Skeletal muscle tissue (tissue), 3 donors: ENCODE measurements at regions not wholly inside any gene's neighbourhood (a gene's known extent, or its start where the extent isn't known, plus 50 kb on each side); places are given as distances from the start of the nearest gene placed in this dataset.

Experiments
- H3K27ac ChIP-seq: one replicate; pipeline ENCODE4 v1.7.0; 2013; ENCODE audit warnings: mild to moderate bottlenecking, low read depth, low read length, inconsistent platforms
- H3K27me3 ChIP-seq, 3 donors: one replicate each; pipeline ENCODE4 v1.7.0; 2013; ENCODE audit warnings: low read length in 3 of 3; ENCODE audit not compliant: control insufficient read depth in 3 of 3, insufficient read depth in 3 of 3
- H3K36me3 ChIP-seq, 3 donors: one replicate each; pipeline ENCODE4 v1.7.0; 2013; ENCODE audit warnings: low read length in 3 of 3; ENCODE audit not compliant: control insufficient read depth in 3 of 3, insufficient read depth in 3 of 3
- H3K4me1 ChIP-seq, 3 donors: one replicate each; pipeline ENCODE4 v1.7.0; 2013; ENCODE audit warnings: low read length in 3 of 3, mild to moderate bottlenecking in 3 of 3; ENCODE audit not compliant: control insufficient read depth in 3 of 3, insufficient read depth in 3 of 3
- H3K4me3 ChIP-seq, 3 donors: one replicate each; pipeline ENCODE4 v1.7.0; 2013; ENCODE audit warnings: low read length in 3 of 3
- H3K9ac ChIP-seq, 3 donors: one replicate each; pipeline ENCODE4 v1.7.0; 2013; ENCODE audit warnings: low read length in 3 of 3, mild to moderate bottlenecking in 3 of 3, moderate library complexity in 2 of 3, low read depth in 1 of 3
- H3K9me3 ChIP-seq, 3 donors: one replicate each; pipeline ENCODE4 v1.7.0; 2013; ENCODE audit warnings: low read length in 3 of 3; ENCODE audit not compliant: control insufficient read depth in 3 of 3
- donor health status: Osteomylitis.

DNA sequence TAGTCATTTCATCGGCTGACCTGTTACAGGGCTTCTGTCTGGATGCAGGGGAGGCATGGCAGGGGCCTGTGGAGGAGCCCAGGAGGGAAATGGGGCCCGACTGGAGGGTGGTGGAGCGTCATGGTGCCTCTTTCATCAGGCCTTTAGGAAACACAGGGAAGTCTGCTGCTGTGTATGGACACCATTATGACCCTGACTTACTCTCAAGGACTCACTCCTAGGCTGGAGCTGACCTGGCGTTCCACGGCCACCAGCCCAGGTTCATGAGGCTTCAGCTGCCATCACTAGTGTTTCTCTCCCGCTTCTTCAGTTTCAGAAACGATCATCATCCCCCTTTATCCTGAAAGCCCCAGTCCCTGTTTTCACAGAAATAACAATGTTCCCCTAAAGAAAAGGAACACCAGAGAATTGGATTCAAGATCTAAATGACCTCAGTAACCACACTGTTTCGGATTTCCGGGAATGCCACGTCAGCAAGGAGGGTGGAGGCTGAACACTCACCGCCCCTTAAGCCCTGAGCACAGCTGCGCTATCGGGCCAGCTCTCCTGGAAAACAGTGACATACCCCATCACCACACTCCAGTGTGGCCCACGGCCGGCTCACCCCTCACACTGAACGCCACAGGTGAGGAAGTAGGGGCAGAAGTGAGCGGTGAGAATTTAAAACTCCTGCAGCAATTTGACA lies 67.6 kb downstream of the SOX1 start:
- no peak overlapping the region for H3K9ac ChIP-seq
- peaks cover 2 to 44% (median 14%) of the 10 kb centered on the region in 3 donors for H3K27me3 ChIP-seq
- H3K9me3 ChIP-seq: no peaks in the 10 kb centered on the region
- no peaks in the 10 kb centered on the region for H3K4me1 ChIP-seq
- no peaks in the 10 kb centered on the region for H3K36me3 ChIP-seq
- no peak overlapping the region for H3K4me3 ChIP-seq
- H3K27ac ChIP-seq: no peak overlapping the region

DNA sequence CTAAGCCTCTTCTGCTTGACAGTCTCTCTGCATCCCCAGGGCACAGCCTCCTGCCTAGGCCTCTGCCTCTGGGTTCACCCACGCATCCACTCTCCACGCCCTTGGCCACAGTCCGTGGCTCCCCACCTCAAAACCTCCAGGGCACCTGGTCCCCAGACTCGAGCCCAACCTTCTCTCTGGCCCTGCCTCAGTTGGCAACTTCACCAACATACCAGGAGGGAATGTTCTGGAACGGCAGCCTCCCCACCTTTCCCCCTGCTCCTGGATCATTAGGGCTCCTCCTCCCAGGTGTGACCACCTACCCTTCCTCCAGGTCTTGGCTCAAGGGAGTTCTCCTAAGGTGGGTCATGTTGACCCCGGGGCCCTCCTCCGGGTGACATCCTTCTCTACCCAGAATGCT lies 69.1 kb downstream of the SOX1 start:
- H3K4me1 ChIP-seq: no peaks in the 10 kb centered on the region
- H3K4me3 ChIP-seq: no peak overlapping the region
- no peaks in the 10 kb centered on the region for H3K36me3 ChIP-seq
- no peak overlapping the region for H3K27ac ChIP-seq
- peaks cover 0 to 45% (median 10%) of the 10 kb centered on the region in 3 donors for H3K27me3 ChIP-seq
- no peaks in the 10 kb centered on the region for H3K9me3 ChIP-seq
- H3K9ac ChIP-seq: no peak overlapping the region

DNA sequence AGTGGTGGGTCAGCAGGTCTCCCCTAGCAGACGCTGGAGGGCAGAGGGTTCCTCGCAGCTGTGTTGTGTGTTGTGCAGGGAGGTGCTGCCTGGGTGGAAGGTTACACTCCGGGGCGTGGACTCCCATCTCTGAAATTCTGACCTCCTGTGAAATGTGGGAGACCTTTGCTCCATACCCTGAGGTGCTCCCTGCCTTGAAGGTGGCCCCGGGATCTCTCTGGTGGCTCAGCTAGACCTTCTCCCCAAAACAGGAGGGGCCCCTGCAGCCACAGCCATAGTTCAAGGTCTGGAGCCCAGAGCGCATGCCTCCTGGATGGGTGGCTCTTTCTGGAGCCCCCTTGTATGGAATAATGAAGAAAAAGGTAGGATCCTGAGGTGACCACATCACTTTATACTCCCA lies 70.2 kb downstream of the SOX1 start:
- H3K27ac ChIP-seq: no peak overlapping the region
- H3K4me1 ChIP-seq: no peaks in the 10 kb centered on the region
- H3K36me3 ChIP-seq: no peaks in the 10 kb centered on the region
- H3K4me3 ChIP-seq: no peak overlapping the region
- H3K9me3 ChIP-seq: no peaks in the 10 kb centered on the region
- H3K9ac ChIP-seq: no peak overlapping the region
- H3K27me3 ChIP-seq: peaks cover 0 to 44% (median 4%) of the 10 kb centered on the region in 3 donors

- Histone ChIP-seq H3K9ac (no peak overlapping the region), H3K4me3 (no peak overlapping the region), H3K9me3 (no peaks in the 10 kb centered on the region), H3K36me3 (no peaks in the 10 kb centered on the region), H3K27me3 (peaks cover 0 to 33% (median 7%) of the 10 kb centered on the region in 3 donors), H3K4me1 (no peaks in the 10 kb centered on the region), H3K27ac (no peak overlapping the region)
Measured at GRCh38 chr13:112140366-112140765, 73.4 kb downstream of the SOX1 start.

DNA sequence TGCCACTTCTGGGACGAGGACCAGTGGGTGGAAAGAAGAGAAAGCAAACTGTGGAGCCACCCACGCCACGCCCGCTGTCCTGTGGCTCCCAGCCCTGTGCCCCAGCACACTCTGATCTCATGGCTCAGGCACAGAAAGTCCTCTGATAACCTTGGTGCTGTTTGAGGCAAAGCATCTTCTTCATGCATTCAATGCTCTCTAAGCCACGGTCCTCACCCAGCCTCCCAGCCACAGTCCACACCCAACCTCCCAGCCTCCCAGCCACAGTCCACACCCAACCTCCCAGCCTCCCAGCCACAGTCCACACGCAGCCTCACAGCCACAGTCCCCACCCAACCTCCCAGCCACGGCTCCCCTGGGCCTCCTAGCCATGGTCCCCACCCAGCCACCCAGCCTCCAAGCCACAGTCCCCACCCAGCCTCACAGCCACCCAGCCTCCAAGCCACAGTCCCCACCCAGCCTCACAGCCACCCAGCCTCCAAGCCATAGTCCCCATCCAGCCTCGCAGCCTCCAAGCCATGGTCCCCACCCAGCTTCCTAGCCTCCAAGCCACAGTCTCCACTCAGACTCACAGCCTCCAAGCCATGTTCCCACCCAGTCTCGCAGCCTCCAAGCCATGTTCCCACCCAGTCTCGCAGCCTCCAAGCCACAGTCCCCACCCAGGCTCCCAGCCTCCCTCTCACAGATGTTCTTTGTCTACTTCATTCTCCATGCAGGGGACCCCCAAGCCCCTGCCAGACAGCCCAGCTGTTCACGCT lies 74.9 kb downstream of the SOX1 start:
- H3K36me3 ChIP-seq: no peaks in the 10 kb centered on the region
- H3K4me1 ChIP-seq: no peaks in the 10 kb centered on the region
- H3K9me3 ChIP-seq: no peaks in the 10 kb centered on the region
- H3K27me3 ChIP-seq: peaks cover 0 to 24% (median 6%) of the 10 kb centered on the region in 3 donors
- no peak overlapping the region for H3K27ac ChIP-seq
- no peak overlapping the region for H3K4me3 ChIP-seq
- H3K9ac ChIP-seq: no peak overlapping the region

DNA sequence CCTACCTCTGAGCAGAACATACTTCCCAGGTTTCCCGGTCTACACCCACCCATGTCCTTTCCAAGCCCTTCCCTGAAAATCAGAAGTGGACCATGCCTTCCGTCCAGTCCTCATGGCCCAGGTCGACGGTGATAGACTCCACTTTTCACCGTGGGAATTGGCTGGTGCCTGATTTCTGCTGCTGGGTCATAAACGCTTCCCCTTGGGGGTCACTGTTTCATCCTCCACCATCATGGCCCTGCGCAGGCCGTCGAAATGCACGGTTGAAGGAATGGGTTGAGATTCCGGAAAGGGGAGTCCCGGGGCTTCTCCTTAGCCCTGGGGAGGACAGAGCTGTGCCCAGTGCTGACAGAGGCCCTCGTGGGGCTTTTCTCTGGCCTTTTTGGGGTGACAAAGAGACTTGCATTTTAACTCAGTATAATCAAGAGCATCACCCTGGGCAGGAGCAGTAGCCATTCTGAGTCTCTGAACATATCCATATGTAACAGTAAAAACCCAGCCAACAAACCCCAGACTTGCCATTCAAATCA lies 75.5 kb downstream of the SOX1 start:
- H3K4me3 ChIP-seq: no peak overlapping the region
- peaks cover 0 to 18% (median 4%) of the 10 kb centered on the region in 3 donors for H3K27me3 ChIP-seq
- H3K4me1 ChIP-seq: no peaks in the 10 kb centered on the region
- no peaks in the 10 kb centered on the region for H3K9me3 ChIP-seq
- H3K27ac ChIP-seq: no peak overlapping the region
- no peaks in the 10 kb centered on the region for H3K36me3 ChIP-seq
- no peak overlapping the region for H3K9ac ChIP-seq

- Histone ChIP-seq H3K9ac (no peak overlapping the region), H3K4me3 (no peak overlapping the region), H3K36me3 (no peaks in the 10 kb centered on the region), H3K9me3 (no peaks in the 10 kb centered on the region), H3K4me1 (no peaks in the 10 kb centered on the region), H3K27me3 (peaks cover 0 to 18% (median 4%) of the 10 kb centered on the region in 3 donors), H3K27ac (no peak overlapping the region)
Measured at GRCh38 chr13:112143046-112143752, 76.2 kb downstream of the SOX1 start.

DNA sequence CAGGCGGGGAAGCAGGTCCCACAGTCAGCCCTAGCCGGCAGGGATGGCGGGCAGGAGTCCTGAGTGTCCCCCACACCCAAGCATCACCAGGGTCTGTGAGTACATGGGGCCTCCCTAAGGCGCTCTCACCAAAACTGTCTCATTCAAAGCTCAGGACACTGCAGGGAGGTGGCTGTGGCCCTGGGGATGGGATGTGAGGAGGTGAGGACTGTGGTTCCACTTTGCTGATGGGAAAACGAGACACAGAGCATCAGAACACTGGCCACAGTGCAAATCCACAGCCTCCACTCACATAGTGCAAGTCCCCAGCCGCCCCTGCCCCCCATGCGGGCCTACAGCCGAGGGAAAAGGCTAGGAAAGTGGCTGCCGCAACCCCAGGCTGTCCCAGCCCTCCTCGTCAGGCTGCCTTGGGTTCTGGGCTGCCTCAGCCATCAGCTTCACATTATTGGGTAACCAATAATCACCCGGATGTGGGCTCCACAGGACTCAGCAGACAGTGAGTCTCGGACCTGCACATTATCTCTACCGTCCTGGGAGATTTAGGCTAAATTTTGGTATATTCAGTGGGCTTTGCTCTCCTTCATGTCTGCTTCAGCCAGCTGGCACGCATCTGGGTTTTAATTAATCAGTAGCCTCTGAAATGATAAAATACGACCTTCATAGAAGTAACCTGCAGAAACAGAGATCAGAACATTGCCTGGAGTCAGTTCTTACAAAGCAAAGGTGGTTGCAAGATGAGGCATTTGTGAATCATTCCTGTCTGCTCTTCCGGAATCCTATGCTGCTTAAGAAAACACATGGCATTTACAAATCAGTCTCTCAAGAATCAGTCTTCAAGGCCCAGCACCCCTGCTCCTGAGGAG lies 77.0 kb downstream of the SOX1 start:
- no peak overlapping the region for H3K9ac ChIP-seq
- H3K27me3 ChIP-seq: peaks cover 0 to 18% (median 4%) of the 10 kb centered on the region in 3 donors
- no peak overlapping the region for H3K27ac ChIP-seq
- no peaks in the 10 kb centered on the region for H3K4me1 ChIP-seq
- no peaks in the 10 kb centered on the region for H3K36me3 ChIP-seq
- H3K4me3 ChIP-seq: no peak overlapping the region
- H3K9me3 ChIP-seq: no peaks in the 10 kb centered on the region
